Neural crest cell (in vitro differentiated cells): ENCODE measurements at regions not wholly inside any gene's neighbourhood (a gene's known extent, or its start where the extent isn't known, plus 50 kb on each side); places are given as distances from the start of the nearest gene placed in this dataset.

ENCODE experiments used
- DNase-seq: peaks from one replicate; pipeline ENCODE4 v3.0.0; 2021; ENCODE audit warnings: low read depth, mixed read lengths, low spot score
- H3K27ac Mint-ChIP-seq: one replicate; pipeline ENCODE4 v1.8.0; 2021; ENCODE audit warnings: mild to moderate bottlenecking, mixed read lengths; ENCODE audit not compliant: unreplicated experiment
- H3K27me3 Mint-ChIP-seq: 2 replicates; pipeline ENCODE4 v1.8.0; 2021; ENCODE audit warnings: low read depth, mild to moderate bottlenecking, mixed read lengths
- H3K36me3 Mint-ChIP-seq: 2 replicates; pipeline ENCODE4 v1.8.0; 2021; ENCODE audit warnings: low read depth, mild to moderate bottlenecking, mixed read lengths
- H3K4me1 Mint-ChIP-seq: 2 replicates; pipeline ENCODE4 v1.8.0; 2021; ENCODE audit warnings: mixed read lengths
- H3K4me3 Mint-ChIP-seq: one replicate; pipeline ENCODE4 v1.8.0; 2021; ENCODE audit warnings: mild to moderate bottlenecking, mixed read lengths
- H3K9me3 Mint-ChIP-seq: 2 replicates; pipeline ENCODE4 v1.8.0; 2021; ENCODE audit warnings: mixed read lengths
- CTCF ChIP-seq: fragments of 200-600 bp; sonication (generic); conservative IDR thresholded peaks from 2 replicates; pipeline ENCODE4 v1.5.0; 2021; ENCODE audit warnings: antibody characterized with exemption, mild to moderate bottlenecking

DNA sequence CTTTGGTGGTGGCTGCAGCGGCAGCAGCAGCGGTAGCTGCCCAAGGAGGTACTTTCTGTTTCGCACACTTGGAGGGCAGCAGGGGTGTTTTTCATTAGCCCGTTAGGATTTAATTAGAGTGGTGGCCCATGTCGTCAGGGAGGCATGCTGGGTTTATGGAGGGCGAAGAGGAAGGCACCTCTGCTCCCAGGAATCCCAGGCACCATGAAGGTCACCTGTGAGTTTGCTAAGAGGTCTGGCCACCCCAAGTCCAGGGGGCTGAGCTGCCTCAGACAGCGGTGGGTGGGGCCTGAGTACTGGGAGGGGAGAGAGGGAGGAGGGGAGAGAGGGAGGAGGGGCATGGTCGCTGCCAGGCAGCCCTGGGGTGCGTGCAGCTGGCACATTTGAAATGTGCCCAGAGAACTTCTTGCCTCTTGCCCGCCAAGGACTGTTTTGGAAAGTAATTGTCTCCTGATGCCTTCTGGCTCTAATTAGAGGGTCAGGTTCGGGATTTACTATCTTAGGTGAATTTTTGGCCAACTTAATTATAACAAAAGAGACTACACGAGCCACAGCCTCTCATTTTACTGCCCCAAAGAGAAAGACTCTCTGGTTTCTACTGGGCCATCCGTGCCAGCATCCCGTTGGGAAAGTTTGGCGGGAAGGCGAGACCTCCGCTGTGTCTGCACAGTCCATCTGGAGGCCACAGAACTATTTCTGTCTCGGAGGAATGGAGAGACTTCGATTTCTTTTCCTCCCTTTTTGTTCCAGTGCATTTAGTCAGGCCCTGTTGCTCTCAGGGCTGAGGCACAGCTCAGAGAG, 62.0 kb downstream of the GLI2 start:
- no peak for DNase-seq
- no peaks in the 10 kb centered on the region for H3K36me3 Mint-ChIP-seq
- peak overlapping the region; percentile 20 for H3K27ac Mint-ChIP-seq
- H3K4me3 Mint-ChIP-seq: no peak overlapping the region
- no peaks in the 10 kb centered on the region for H3K9me3 Mint-ChIP-seq
- peaks cover 3% of the 10 kb centered on the region for H3K27me3 Mint-ChIP-seq
- H3K4me1 Mint-ChIP-seq: peaks cover 40% of the 10 kb centered on the region
- TF ChIP-seq CTCF: no peak

GRCh38 chr2:120798567-120799247, 63.0 kb downstream of the GLI2 start:
- no peak overlapping the region for H3K27ac Mint-ChIP-seq
- no peaks in the 10 kb centered on the region for H3K9me3 Mint-ChIP-seq
- peaks cover 39% of the 10 kb centered on the region for H3K4me1 Mint-ChIP-seq
- no peak for TF ChIP-seq CTCF
- H3K4me3 Mint-ChIP-seq: no peak overlapping the region
- no peak for DNase-seq
- no peaks in the 10 kb centered on the region for H3K36me3 Mint-ChIP-seq
- H3K27me3 Mint-ChIP-seq: peaks cover 3% of the 10 kb centered on the region

DNA sequence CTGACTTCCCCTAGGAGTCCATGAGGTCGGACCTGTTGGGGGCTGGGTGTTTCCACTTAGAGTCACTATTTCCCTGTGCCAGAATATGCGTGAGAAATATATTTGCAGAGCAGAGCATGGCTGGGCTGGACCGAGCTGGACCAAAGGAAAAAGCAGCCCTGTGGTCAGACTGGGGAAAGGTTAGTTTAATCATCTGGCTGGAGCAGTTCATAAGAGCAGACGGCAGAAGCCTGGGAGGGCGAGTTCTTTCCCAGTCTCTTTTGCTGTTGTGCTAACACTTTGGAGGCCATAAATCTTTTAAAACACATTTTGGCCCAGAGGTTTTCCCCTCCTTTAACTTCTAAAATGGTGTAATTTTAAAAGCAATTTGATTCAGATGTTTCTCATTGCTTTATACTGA, 66.5 kb downstream of the GLI2 start:
- Mint-ChIP-seq H3K27me3 (no peaks in the 10 kb centered on the region), H3K4me1 (peaks cover 15% of the 10 kb centered on the region)

DNA sequence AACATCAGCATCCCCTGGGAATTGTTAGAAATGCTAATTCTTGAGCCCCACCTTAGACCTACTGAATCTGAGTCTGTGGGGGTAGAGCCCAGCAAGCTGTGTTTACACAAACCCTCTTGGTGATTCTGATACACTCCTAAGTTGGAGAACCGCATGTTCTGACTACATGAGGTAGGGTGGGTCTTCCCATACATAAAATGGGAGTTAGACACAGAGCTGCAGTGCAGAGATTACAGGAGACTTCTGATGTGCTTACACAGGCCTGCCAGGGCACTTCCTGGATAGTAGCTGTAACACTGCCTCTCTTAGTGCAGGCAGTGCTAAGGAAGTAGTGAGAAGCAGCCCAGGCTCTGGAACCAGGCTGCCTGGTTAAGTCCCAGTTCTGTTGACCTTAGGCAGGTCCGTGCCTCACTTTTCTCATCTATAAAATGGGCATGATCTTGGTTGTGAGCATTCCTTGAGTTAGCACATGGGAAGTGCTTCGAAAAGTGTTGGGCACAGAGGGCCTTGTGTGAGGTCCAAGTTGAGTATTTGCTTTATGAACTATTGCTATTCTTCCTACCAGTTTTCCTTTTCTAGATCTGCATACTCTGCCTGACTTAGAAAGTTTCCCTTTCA, 67.3 kb downstream of the GLI2 start:
- Mint-ChIP-seq H3K27me3 (no peaks in the 10 kb centered on the region), H3K4me1 (peaks cover 7% of the 10 kb centered on the region), H3K9me3 (no peaks in the 10 kb centered on the region), H3K4me3 (no peak overlapping the region), H3K27ac (no peak overlapping the region), H3K36me3 (no peaks in the 10 kb centered on the region)
- no peak for DNase-seq
- TF ChIP-seq CTCF: no peak

More for the DNA sequence above, 66.5 kb downstream of the GLI2 start:
- no peak for DNase-seq
- no peak overlapping the region for H3K27ac Mint-ChIP-seq
- H3K36me3 Mint-ChIP-seq: no peaks in the 10 kb centered on the region
- no peak for TF ChIP-seq CTCF
- no peak overlapping the region for H3K4me3 Mint-ChIP-seq
- H3K9me3 Mint-ChIP-seq: no peaks in the 10 kb centered on the region

DNA sequence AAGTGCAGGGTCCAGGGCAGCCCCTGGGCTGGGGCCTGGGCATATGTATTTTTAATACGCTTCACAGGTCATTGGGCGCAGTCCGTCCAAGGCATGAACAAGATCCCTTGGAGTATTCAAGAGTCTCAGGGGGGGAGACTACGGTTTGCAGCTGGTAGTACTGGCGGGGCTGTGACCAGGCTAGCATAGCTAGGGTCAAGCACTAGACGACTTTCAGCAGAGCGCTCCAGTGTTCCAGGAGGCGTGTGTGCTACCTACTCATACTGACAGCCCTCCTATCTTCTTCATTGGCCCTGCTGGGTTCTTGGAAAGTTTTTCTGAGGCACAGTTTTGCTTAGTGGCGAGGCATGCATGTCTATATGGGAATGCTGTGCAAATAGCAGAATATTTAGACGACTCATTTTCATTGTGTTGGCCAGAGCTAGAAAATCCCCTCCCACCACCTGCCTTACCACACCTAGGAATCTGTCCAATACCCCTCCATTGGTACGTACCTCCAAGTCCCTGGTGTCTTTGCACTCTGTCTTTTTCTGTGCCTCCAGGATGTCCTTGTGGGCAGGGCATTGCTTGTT, 68.2 kb downstream of the GLI2 start:
- H3K27ac Mint-ChIP-seq: no peak overlapping the region
- H3K27me3 Mint-ChIP-seq: no peaks in the 10 kb centered on the region
- no peak for DNase-seq
- peaks cover under 1% of the 10 kb centered on the region for H3K4me1 Mint-ChIP-seq
- no peaks in the 10 kb centered on the region for H3K9me3 Mint-ChIP-seq
- no peaks in the 10 kb centered on the region for H3K36me3 Mint-ChIP-seq
- H3K4me3 Mint-ChIP-seq: no peak overlapping the region
- no peak for TF ChIP-seq CTCF
